SJCRH30 (cell line): ENCODE measurements at regions not wholly inside any gene's neighbourhood (a gene's known extent, or its start where the extent isn't known, plus 50 kb on each side); places are given as distances from the start of the nearest gene placed in this dataset.
A peak's percentile ranks its signal among the peaks of the same experiment; 100 is the strongest.

Experiments used
- DNase-seq, 2 experiments: peaks; one replicate each; pipeline ENCODE4 v3.0.0-alpha.2; 2015 to 2020
- H3K27ac ChIP-seq: fragments of 250-450 bp; sonication (Bioruptor Pico); 2 replicates; pipeline ENCODE4 v1.5.1; 2020; ENCODE audit warnings: mild to moderate bottlenecking, moderate library complexity
- H3K27me3 ChIP-seq: fragments of 250-450 bp; sonication (Bioruptor Pico); 2 replicates; pipeline ENCODE4 v1.5.1; 2020; ENCODE audit warnings: mild to moderate bottlenecking, moderate library complexity
- H3K36me3 ChIP-seq: fragments of 250-450 bp; sonication (Bioruptor Pico); 2 replicates; pipeline ENCODE4 v1.5.1; 2020; ENCODE audit warnings: mild to moderate bottlenecking, moderate library complexity
- H3K4me1 ChIP-seq: fragments of 250-450 bp; sonication (Bioruptor Pico); 2 replicates; pipeline ENCODE4 v1.5.1; 2020; ENCODE audit warnings: mild to moderate bottlenecking, moderate library complexity
- H3K4me3 ChIP-seq: fragments of 250-450 bp; sonication (Bioruptor Pico); 2 replicates; pipeline ENCODE4 v1.5.1; 2020; ENCODE audit warnings: mild to moderate bottlenecking, moderate library complexity
- H3K9me3 ChIP-seq: fragments of 250-450 bp; sonication (Bioruptor Pico); replicated peaks from 2 replicates; pipeline ENCODE4 v1.5.1; 2020; ENCODE audit warnings: mild to moderate bottlenecking, moderate library complexity

DNA sequence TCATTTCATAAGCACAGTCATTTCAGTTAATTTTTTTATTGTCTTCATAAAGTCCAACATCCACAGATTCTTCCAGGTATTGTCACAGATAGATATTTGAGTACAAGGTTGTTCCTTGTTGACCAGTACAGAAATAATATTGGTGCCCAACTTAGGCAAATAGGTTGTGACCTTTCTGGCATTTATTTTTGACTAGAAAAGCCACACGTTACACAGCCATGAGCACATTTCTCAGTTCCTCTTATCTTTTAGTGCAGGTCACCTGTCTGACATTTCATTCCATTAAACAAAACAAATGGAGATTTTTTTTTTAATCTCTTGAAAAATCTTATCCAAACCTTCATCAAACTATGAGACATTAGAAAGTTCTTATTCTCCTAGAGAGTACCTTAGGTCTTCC is 428.8 kb downstream of the ZNF521 start:
- H3K9me3 ChIP-seq: no peaks in the 10 kb centered on the region
- H3K4me1 ChIP-seq: no peaks in the 10 kb centered on the region
- no peaks in the 10 kb centered on the region for H3K36me3 ChIP-seq
- no peak overlapping the region for H3K27ac ChIP-seq
- DNase-seq: no peak
- no peak overlapping the region for H3K4me3 ChIP-seq
- H3K27me3 ChIP-seq: no peaks in the 10 kb centered on the region

DNA sequence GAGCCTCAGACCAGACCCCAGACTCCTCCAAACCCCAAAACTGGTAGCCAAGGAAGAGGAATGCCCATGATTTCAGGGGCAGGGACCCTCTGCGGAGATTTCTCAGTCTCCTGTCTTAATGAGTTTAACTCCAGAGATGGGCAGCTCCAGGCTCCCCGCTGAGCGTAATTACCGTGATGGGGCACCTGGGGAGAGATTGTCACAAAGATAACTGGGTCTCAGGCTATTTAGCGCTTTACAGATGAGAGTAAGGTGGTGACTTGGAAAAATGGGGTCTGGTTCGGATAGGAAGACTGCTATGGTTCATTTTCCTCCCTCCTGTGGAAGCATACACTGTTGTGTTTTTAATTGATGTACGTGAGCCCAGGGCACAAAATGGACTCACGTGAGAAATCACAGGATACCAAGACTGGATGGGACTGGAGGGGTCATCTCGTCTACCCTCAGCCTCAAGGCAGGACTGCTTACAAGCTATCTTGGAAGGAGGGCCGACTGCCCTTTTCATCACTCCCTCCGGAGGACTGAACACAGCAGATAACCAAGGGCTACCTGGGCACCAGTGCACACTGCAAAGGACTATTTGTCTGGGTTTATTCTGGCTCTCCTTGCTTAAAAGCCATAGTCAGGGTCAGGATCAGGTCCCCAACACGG is 427.8 kb downstream of the ZNF521 start:
- H3K4me3 ChIP-seq: no peak overlapping the region
- DNase-seq: no peak

DNA sequence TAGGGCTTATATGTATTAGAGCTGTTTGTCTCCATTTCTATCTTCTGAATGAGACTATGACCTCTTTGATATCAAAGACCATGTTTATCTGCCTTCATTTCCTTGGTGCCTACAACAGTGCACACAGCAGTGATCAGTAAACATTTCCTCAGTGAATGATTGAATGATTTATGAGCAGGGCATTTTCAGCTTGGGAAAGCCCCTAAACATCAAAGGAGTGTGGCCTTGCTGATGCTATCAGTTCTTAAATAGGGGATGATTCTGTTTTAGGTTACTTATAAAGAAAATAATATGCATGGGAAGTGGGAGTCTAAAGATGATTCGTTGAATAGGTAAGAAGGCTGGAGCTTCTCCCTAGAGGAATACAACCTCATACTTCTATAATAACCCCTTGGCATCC is 425.3 kb downstream of the ZNF521 start:
- no peak overlapping the region for H3K27ac ChIP-seq
- H3K36me3 ChIP-seq: no peaks in the 10 kb centered on the region
- no peaks in the 10 kb centered on the region for H3K9me3 ChIP-seq
- H3K27me3 ChIP-seq: no peaks in the 10 kb centered on the region
- H3K4me1 ChIP-seq: no peaks in the 10 kb centered on the region
- H3K4me3 ChIP-seq: no peak overlapping the region
- DNase-seq: no peak

More for the DNA sequence above, 427.8 kb downstream of the ZNF521 start:
- Histone ChIP-seq H3K9me3 (no peaks in the 10 kb centered on the region), H3K4me1 (no peaks in the 10 kb centered on the region), H3K27ac (no peak overlapping the region), H3K27me3 (no peaks in the 10 kb centered on the region), H3K36me3 (no peaks in the 10 kb centered on the region)

DNA sequence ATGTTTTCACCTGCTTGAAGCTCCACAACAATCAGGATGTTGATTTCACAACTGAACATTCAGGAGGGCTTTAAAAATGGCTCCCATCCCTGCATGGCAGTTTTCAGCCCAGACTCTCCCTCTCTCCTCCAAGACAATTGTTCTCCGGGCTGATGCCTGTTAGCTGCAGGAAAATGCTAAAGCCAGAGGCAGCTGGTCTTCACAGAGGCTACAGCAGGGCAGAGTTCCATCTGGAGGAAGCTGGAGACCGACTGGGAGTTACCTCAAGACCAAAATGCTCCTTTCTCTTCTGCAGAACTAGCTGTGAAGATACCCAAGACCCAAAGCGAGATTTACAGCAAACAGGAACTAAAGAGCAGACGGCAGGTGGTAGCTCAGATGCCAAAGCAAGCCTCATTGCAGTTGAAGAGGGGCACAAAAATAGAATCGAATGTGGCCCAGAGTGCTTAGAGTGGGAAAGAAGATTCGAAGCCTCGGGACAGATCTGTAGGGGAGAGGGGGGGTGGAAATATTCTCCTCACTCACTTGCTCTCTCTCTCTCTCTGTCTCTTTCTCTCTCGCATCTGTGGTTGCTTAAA is 423.6 kb downstream of the ZNF521 start:
- H3K27me3 ChIP-seq: no peaks in the 10 kb centered on the region
- DNase-seq: peak in 1 of 2 experiments; percentile 13
- H3K27ac ChIP-seq: no peak overlapping the region
- no peaks in the 10 kb centered on the region for H3K4me1 ChIP-seq
- H3K4me3 ChIP-seq: no peak overlapping the region
- H3K36me3 ChIP-seq: no peaks in the 10 kb centered on the region
- H3K9me3 ChIP-seq: no peaks in the 10 kb centered on the region

DNA sequence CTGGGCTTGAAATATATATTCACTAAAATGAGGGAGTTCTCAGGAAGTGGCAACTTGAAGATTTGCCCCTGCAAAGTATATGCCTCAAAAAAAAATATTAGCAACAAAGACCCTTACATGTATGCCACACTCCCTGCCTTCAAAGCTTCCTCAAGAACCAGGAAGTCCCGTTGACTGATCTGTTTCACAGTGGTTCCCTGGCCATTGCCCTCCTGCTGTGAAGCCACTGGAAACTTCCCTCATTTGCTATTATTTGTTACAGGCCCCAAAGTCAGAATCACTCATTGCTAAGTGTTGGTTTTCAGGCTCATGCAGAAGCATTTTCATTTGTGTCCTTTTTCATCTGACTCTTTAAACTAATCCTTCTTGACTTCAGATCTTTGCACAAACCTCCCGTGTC is 421.5 kb downstream of the ZNF521 start:
- Histone ChIP-seq H3K27me3 (no peaks in the 10 kb centered on the region), H3K4me1 (peaks cover 4% of the 10 kb centered on the region), H3K4me3 (no peak overlapping the region), H3K9me3 (no peaks in the 10 kb centered on the region), H3K27ac (no peak overlapping the region), H3K36me3 (no peaks in the 10 kb centered on the region)
- DNase-seq: no peak

DNA sequence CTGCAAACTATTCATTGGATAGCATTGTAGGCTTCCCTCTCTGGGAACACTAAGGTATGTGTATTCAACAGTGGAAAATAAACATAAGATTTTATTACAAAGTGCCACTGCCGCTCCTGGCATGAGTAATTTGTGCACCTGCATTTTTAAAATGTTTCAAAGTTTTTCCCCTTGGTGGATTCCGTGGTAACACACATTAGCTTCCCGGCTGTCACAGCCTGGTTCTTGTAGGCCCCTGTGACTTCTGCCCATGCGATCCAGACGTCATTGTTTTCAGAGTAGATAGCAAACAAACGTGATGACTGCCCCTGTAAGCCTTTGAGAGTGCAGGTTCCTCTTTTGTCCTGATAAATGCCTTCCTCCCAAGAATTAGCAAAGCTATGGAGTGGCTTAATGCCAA is 421.0 kb downstream of the ZNF521 start:
- H3K27me3 ChIP-seq: no peaks in the 10 kb centered on the region
- no peak for DNase-seq
- H3K36me3 ChIP-seq: no peaks in the 10 kb centered on the region
- H3K27ac ChIP-seq: no peak overlapping the region
- peaks cover 8% of the 10 kb centered on the region for H3K4me1 ChIP-seq
- H3K4me3 ChIP-seq: no peak overlapping the region
- no peaks in the 10 kb centered on the region for H3K9me3 ChIP-seq

DNA sequence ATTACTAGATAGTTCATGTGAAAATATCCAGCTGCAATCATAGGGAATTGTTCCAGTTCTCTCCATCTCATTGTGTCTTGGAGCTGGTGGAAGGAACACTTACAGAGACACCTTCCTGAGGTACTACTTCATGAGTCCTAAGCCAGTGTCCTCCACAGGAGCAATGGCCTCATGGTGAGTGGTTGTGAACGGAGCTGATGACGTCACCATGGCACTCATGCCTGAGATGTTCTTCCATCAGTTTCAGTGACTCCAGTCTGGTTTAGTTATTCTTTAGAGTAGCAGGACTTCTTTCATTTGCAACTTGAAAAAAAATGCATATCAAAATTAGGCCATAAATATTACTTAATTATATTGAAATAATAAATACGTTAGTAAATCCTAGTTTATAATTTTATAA is 418.6 kb downstream of the ZNF521 start:
- H3K27me3 ChIP-seq: no peaks in the 10 kb centered on the region
- H3K9me3 ChIP-seq: no peaks in the 10 kb centered on the region
- no peak overlapping the region for H3K27ac ChIP-seq
- DNase-seq: no peak
- H3K4me3 ChIP-seq: no peak overlapping the region
- peaks cover 14% of the 10 kb centered on the region for H3K4me1 ChIP-seq
- no peaks in the 10 kb centered on the region for H3K36me3 ChIP-seq

DNA sequence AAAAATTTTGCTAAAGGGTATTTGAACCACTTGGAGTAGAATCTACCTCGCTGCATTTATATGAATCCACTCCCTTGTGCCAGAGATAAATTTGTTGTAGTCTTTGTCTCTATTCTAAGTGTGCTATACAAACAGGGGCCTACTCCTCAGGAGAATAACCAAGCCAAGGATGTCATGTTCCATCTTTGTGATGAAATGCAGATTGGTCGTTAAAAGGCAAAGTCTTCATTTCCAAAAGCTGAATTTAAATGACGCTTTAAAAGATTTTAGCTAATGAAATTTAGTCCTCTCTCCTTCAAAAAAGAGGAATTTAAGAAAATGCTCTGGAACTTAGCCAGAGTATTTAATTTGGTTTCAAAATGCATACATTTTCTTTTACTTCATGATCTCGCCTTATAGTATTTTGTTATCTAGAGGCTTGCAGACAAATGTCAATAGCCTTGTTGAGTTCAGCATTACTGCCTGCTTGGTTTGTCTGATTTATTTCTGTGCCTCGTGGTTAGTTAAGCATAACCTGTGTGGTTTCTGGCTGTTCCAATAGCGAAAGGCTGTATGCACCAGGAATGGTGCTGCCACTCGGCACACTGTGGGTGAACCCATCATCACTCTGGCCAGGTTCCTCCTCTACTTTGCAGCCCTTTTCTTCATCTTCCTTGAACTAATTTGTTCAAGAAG is 417.6 kb downstream of the ZNF521 start:
- DNase-seq: no peak

DNA sequence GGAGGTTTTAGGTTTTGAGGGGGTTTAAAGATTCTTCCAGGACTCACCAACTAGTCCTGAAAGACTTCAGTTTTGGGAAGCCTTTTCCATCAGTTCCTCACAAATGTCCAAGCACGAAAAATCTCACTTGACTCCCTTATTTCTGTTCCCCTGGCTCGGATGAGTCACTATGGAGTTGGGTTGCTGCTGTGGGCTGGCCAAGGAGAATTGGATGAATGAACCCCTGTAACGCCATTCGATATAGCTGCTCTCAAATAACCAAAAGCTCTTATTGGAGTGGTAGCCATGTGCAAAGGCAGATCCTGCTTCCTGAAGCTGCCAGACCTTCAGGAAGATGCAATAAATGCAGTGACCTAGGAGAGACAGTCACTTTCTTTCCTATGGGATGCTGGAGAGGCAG is 417.0 kb downstream of the ZNF521 start:
- H3K27me3 ChIP-seq: no peaks in the 10 kb centered on the region
- peak overlapping the region; percentile 57; the same call in 1 of the 2 replicates for H3K27ac ChIP-seq
- H3K4me1 ChIP-seq: peaks cover 14% of the 10 kb centered on the region
- no peaks in the 10 kb centered on the region for H3K36me3 ChIP-seq
- peak; percentile 16 to 46 for DNase-seq
- no peak overlapping the region for H3K4me3 ChIP-seq
- H3K9me3 ChIP-seq: no peaks in the 10 kb centered on the region

More for the DNA sequence above, 417.6 kb downstream of the ZNF521 start:
- no peaks in the 10 kb centered on the region for H3K27me3 ChIP-seq
- H3K36me3 ChIP-seq: no peaks in the 10 kb centered on the region
- no peak overlapping the region for H3K4me3 ChIP-seq
- 0 out of 2 replicates have a peak overlapping the region, but pooled peaks have one; percentile 11 for H3K27ac ChIP-seq
- no peaks in the 10 kb centered on the region for H3K9me3 ChIP-seq
- peaks cover 14% of the 10 kb centered on the region for H3K4me1 ChIP-seq

DNA sequence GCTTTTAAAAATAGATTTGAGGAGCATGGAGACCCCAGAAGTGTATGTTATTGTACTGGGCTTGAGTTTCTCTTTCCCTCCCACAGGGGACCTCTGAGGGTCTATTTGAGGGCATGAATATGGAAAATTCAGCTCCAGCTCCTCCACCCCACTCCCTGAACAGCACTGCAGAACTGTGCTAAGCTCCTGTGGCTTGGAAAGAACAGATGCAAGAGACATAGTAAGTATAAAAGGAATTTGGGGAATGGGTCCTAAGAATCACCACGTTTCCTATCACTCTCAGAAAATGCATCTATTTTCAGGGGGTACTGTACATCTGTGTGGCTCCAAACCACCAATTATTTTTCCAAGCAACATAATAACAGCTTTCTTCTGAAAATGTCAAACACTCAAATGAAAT is 416.1 kb downstream of the ZNF521 start:
- H3K9me3 ChIP-seq: no peaks in the 10 kb centered on the region
- H3K4me1 ChIP-seq: peaks cover 14% of the 10 kb centered on the region
- H3K27ac ChIP-seq: peak overlapping the region; percentile 57
- DNase-seq: peak; percentile 32 to 37
- H3K36me3 ChIP-seq: no peaks in the 10 kb centered on the region
- no peaks in the 10 kb centered on the region for H3K27me3 ChIP-seq
- no peak overlapping the region for H3K4me3 ChIP-seq

DNA sequence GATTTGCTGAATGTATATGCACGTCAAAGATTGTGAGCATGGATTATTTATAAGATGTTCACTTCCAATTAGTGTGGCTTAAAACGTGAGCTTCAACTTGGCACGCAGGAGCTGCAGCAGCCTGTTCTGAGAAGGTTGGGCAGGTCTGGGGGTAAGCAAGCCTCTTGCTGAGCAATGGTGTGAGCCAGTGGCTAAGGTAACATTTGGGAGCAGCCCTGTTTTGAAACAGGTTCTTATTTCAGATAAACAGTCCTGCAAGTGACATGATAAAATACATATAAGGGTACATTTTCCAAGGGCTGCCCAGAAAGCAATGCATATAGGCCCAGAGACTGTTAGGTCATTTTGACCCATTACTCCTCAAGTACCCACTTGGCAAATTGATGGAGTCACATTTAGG is 415.3 kb downstream of the ZNF521 start:
- no peak overlapping the region for H3K4me3 ChIP-seq
- peak overlapping the region; percentile 57; the same call in 1 of the 2 replicates for H3K27ac ChIP-seq
- H3K4me1 ChIP-seq: peaks cover 14% of the 10 kb centered on the region
- H3K36me3 ChIP-seq: no peaks in the 10 kb centered on the region
- H3K9me3 ChIP-seq: no peaks in the 10 kb centered on the region
- DNase-seq: no peak
- H3K27me3 ChIP-seq: no peaks in the 10 kb centered on the region

DNA sequence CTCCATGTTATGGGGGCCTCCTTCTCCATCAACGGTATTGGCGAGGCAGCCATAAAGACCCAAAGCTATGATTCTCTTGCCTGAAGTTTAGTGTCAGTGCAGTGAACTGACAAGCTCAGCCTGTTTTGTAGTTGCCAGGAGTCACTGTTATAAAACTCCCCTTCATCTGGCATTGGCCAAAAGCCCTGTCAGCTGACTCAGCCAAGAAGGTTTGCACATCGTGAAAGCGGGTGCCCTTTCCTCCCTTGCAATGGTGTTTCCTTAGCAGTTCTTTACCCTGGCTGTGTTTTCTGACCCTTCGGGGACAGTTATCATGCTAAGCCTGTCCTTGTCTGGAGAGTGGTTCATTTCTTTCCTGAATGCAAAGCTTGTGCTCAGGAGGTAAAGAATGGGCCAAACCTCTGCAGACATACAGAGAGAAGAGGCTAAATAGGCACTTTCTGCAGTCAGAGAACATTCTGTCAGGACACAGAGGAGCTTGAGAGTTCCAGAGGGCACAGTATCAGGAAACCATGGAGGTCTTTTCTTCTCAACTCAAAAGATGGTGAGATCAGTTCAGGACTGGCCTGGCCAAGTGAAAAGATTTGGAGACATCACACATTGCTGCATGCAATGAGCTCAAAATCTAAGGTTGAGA is 414.2 kb downstream of the ZNF521 start:
- Histone ChIP-seq H3K4me3 (no peak overlapping the region), H3K36me3 (no peaks in the 10 kb centered on the region), H3K27ac (no peak overlapping the region), H3K27me3 (no peaks in the 10 kb centered on the region), H3K4me1 (peaks cover 14% of the 10 kb centered on the region), H3K9me3 (no peaks in the 10 kb centered on the region)
- no peak for DNase-seq

DNA sequence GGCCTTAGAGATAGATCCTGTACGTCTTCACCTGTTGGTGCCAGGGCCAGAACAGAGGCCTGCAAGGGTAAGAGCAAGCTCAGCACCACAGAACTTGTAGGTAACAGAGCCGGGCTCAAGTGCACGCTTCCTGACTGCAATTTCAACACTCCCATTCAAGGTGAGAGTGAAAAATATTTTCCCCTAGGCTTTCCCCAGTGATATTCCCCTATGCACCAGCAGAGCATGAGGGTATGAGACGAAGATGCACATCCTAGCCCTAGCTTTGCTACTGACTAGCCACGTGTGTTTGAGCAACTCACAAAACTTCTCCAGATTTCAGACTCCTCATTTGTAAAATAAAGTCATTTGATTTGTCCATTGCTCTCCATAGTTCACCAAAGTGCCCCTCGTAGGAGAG is 411.6 kb downstream of the ZNF521 start:
- no peak for DNase-seq
- Histone ChIP-seq H3K4me3 (no peak overlapping the region), H3K27ac (no peak overlapping the region), H3K36me3 (no peaks in the 10 kb centered on the region), H3K9me3 (no peaks in the 10 kb centered on the region), H3K4me1 (peaks cover 11% of the 10 kb centered on the region), H3K27me3 (no peaks in the 10 kb centered on the region)

DNA sequence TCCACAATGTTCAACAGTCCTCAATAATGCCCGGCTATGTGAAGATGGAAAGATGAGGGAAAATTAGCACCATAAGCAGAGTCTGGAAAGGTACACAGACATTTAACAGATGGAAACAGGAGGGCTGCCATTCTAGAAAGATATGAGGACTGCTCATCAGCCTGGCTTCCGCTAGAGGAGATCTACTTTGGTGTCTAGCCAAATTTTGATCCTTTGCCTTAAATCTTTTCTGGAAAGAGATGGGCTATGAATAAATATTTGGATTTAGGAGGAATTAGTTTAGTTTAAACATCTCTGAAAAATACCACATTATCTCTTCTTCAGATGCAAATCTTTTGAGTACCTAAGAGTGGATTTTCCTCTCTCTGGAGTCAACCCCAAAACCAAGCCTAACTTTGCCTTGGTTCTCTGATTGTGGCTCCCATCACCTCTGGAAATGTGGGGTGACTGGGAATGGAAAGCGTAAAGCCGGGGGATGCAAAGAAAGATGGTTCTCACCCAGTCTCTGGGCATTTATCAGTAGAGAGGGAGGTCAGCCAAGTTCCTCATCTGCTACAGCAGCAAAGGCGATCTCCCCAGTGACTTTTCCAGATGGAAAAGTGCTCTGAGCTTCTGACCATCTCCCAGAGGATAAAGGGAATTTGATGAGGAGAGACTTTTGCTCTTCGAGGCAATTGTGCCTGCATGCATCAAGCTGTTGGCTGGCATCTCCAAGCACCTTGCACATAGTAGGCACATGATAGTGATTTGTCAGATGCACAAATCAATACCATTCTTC is 410.6 kb downstream of the ZNF521 start:
- no peaks in the 10 kb centered on the region for H3K36me3 ChIP-seq
- no peak overlapping the region for H3K27ac ChIP-seq
- no peaks in the 10 kb centered on the region for H3K9me3 ChIP-seq
- DNase-seq: no peak
- peaks cover 3% of the 10 kb centered on the region; the same call in 1 of the 2 replicates for H3K4me1 ChIP-seq
- H3K4me3 ChIP-seq: no peak overlapping the region
- H3K27me3 ChIP-seq: no peaks in the 10 kb centered on the region
